ENCODE measurements at regions not wholly inside any gene's neighbourhood (a gene's known extent, or its start where the extent isn't known, plus 50 kb on each side); places are given as distances from the start of the nearest gene placed in this dataset.
"Not testable (repeated sequence)": the region's sequence is repeated elsewhere in the genome, so short reads cannot be mapped to it uniquely, and the experiment has no call there.

DNA sequence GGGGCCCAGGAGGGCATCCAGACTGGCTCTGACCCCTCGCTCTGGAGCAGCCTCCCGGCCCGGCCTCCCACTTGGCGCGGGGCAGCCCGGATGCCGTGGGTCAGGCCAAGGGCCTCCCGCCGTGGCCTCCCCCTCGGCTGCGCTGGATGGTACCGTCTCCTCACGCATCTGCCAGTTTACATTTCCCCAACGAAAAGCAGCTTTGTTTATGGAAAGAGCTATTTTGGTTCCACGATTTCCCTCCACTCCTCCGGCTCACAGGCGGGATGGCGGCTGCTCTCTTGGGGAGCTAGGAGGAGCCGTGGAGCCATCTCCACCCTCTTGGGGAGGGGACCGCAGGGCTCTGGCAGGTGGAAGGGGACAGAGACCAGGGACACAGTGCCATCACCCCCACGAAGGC is 93.2 kb upstream of the MYL10 start:
- DNase-seq: no peak
- no peak for TF ChIP-seq POLR2A (IDR thresholded peaks at IDR 0.05; ENCODE audit: low read length)
- TF ChIP-seq GATA1 (IDR thresholded peaks at IDR 0.05; ENCODE audit: low read depth, low read length): no peak

- TF ChIP-seq GATA1 (IDR thresholded peaks at IDR 0.05; ENCODE audit: low read depth, low read length) (no peak), POLR2A (IDR thresholded peaks at IDR 0.05; ENCODE audit: low read length) (no peak)
- no peak for DNase-seq
These were observed 93.6 kb upstream of the CUX1 start for GRCh38 chr7:101723835-101724234.

GRCh38 chr7:101724957-101725356 is 92.5 kb upstream of the CUX1 start:
- no peak for TF ChIP-seq GATA1 (IDR thresholded peaks at IDR 0.05; ENCODE audit: low read depth, low read length)
- TF ChIP-seq POLR2A (IDR thresholded peaks at IDR 0.05; ENCODE audit: low read length): no peak
- no peak for DNase-seq

DNA sequence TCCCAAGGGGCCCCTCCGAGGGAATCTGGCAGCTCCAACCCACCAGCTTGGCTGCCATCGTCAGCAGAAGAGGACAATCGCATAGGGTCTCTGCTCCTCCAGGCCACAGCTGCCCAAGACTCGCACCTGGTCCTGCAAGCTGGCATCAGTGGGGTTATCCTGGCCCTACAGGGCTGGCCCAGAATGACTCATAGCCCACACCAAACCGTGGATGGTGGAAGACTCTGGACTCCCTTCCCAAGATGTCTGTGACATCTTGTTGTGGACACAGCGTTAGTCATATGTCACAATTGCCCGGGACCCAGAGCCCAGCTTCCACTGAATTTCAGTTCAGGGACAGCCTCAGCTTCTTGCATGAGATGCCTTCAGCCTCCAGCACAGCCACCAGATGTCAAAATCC is 91.5 kb upstream of the CUX1 start:
- TF ChIP-seq GATA1 (IDR thresholded peaks at IDR 0.05; ENCODE audit: low read depth, low read length) (no peak), POLR2A (IDR thresholded peaks at IDR 0.05; ENCODE audit: low read length) (no peak)
- no peak for DNase-seq

- no peak for DNase-seq
- TF ChIP-seq POLR2A (IDR thresholded peaks at IDR 0.05; ENCODE audit: low read length): no peak
- no peak for TF ChIP-seq GATA1 (IDR thresholded peaks at IDR 0.05; ENCODE audit: low read depth, low read length)
These were observed 90.2 kb upstream of the CUX1 start for GRCh38 chr7:101727184-101727583.

DNA sequence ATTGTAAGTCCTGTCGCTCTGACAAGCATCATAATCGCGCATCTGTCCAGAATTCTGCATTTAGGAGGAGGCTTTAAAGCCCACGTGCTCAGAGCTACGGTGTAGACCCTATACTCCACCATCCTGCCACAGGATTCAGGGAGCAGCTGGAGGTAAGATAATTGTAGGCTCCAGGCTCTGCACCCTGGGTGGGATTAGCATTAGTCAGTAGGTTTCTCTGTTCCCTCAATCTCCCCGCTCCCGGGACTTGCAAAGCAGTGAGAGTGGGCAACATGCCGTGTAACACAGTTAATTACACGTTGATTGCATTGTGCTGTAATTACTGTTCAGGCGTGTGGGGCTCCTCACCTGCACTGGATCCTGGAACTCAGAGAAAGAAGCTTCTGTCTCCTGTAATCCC is 89.3 kb upstream of the CUX1 start:
- TF ChIP-seq POLR2A (IDR thresholded peaks at IDR 0.05; ENCODE audit: low read length) (no peak), GATA1 (IDR thresholded peaks at IDR 0.05; ENCODE audit: low read depth, low read length) (no peak)
- DNase-seq: no peak

- not testable (repeated sequence) for DNase-seq
These were observed 88.6 kb upstream of the CUX1 start for GRCh38 chr7:101728873-101729240.

DNA sequence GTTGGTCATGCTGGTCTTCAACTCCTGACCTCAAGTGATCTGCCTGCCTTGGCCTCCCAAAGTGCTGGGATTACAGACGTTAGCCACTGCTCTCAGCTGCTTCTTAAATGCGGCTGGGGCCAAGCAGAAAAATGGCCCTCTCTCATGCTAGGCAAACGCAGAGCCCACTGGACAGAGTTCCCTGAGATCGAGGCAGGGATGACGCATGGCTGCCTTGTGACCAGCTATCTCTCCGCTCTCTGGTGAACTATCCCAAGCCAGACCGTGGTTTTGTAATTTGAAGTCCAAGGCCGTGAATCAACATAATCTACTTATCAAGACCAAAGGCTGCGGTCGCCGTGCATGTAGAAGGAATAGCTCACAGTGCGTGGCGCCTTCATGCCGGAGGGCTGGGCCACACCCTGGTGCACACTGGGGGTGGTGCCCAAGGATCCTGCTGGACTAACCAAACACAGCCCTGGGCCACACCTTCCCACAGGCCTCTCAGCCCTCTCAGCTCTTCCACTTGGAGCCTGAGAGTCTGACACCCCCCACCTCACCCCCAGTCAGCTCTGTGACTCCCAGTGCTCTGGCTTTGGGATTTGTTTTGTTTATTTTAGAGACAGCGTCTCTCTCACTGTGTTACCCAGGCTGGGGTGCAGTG is 88.1 kb upstream of the CUX1 start:
- peak; percentile 33 to 47 for DNase-seq
- TF ChIP-seq POLR2A (IDR thresholded peaks at IDR 0.05; ENCODE audit: low read length) (no peak), GATA1 (IDR thresholded peaks at IDR 0.05; ENCODE audit: low read depth, low read length) (no peak)

DNA sequence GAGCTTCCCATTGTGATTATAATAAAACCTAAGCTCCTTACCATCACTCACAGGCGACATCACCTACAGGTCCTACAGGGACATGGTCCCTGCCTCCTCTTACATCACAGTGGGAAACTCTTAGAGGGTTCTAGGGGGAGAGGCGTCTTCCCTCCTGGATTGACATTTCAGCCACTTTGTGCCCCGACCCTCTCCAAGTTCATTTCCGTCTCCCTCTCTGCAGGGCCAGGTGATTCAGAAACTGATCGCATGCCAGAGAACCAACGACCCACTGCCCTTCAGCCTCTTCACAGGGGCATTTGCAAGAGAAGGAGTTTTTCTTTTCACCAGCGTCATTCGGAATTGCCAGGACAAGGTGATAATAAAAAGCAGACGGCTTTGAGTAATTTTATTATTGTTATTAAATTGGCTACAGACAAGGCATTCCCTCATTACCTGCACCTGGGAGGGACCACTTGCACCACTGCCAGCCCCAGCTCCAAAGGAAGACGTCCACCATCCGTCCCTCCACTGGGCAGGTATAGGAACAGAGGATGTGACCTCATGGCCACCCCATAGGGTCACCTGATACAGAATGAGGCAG is 85.8 kb upstream of the CUX1 start:
- DNase-seq: no peak
- TF ChIP-seq POLR2A (IDR thresholded peaks at IDR 0.05; ENCODE audit: low read length) (no peak), GATA1 (IDR thresholded peaks at IDR 0.05; ENCODE audit: low read depth, low read length) (no peak)

- TF ChIP-seq GATA1 (IDR thresholded peaks at IDR 0.05; ENCODE audit: low read depth, low read length) (no peak), POLR2A (IDR thresholded peaks at IDR 0.05; ENCODE audit: low read length) (no peak)
- DNase-seq: no peak
These were observed 83.5 kb upstream of the CUX1 start for GRCh38 chr7:101733713-101734475.

DNA sequence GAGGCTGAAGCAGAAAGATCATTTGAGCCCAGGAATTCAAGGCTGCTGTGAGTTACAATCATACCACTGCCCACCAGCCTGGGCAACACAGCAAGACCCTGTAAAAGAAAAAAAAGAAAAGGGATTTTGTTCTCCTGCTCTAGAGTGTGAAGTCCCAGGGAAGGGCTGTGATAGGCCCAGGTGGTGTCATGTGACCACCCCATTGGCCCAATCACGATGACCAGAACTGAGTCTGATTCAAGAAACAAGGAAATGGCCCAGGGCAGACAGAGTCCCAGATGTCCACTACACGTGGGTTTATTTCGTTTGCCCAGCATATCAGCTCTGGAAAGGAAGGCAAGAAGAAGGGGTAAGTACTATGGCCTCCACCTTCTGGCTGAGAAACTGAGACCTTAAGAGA is 81.3 kb upstream of the CUX1 start:
- no peak for DNase-seq
- TF ChIP-seq GATA1 (IDR thresholded peaks at IDR 0.05; ENCODE audit: low read depth, low read length) (no peak), POLR2A (IDR thresholded peaks at IDR 0.05; ENCODE audit: low read length) (no peak)

GRCh38 chr7:101739775-101740398 is 77.5 kb upstream of the CUX1 start:
- DNase-seq: no peak
- no peak for TF ChIP-seq POLR2A (IDR thresholded peaks at IDR 0.05; ENCODE audit: low read length)
- TF ChIP-seq GATA1 (IDR thresholded peaks at IDR 0.05; ENCODE audit: low read depth, low read length): no peak

DNA sequence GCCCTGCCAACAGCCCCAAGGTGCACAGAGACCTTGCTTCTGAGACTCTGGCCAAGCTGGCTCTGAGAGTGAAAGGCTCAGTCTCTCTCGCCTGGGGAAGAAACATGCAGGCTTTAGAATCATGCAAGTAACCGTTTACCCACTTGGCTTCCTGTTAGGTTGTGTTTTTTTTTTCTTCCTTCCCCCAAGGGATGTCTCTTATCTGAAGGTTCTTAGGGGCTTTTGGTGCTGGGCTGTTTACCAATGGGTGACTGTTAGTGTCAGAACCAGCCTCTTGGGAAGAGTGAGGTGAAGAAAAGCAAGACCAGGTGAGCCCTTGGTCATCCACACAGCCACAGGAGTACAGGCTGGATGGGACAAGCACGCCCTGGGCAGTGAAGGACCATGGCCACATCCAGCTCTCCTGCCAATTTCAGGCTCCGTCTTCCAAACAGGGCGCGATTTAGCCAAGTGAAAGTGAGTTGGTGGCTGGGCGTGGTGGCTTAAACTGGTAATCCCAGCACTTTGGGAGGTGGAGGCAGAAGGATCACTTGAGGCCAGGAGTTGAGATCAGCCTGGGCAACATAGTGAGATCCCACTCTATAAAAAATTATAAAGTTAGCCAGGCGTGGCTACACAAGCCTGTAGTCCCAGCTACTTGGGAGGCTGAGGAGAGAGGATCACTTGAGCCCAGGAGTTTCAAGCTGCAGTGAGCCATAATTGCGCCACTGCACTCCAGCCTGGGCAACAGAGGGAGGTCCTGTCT is 76.3 kb upstream of the CUX1 start:
- no peak for TF ChIP-seq POLR2A (IDR thresholded peaks at IDR 0.05; ENCODE audit: low read length)
- no peak for TF ChIP-seq GATA1 (IDR thresholded peaks at IDR 0.05; ENCODE audit: low read depth, low read length)
- DNase-seq: no peak
